Neural cell (in vitro differentiated cells): ENCODE measurements at regions not wholly inside any gene's neighbourhood (a gene's known extent, or its start where the extent isn't known, plus 50 kb on each side); places are given as distances from the start of the nearest gene placed in this dataset.

Source experiments
- CTCF ChIP-seq: fragments of 450-650 bp; IDR thresholded peaks from 2 replicates; pipeline ENCODE4 v1.5.1; 2014; ENCODE audit warnings: antibody characterized with exemption, mild to moderate bottlenecking, moderate library complexity; ENCODE audit not compliant: poor library complexity, severe bottlenecking
- EP300 ChIP-seq: fragments of 450-650 bp; conservative IDR thresholded peaks from 2 replicates; pipeline ENCODE4 v1.6.1; 2014; ENCODE audit warnings: antibody characterized with exemption, mild to moderate bottlenecking, moderate library complexity; ENCODE audit not compliant: poor library complexity, severe bottlenecking
- EZH2 ChIP-seq: fragments of 200-600, 300-800 bp; shearing (Covaris generic), sonication (generic); IDR thresholded peaks from 2 replicates; pipeline ENCODE4 v1.6.1; 2014; ENCODE audit warnings: antibody characterized with exemption, low read length, borderline replicate concordance, mild to moderate bottlenecking; ENCODE audit not compliant: insufficient read depth, poor library complexity, severe bottlenecking
- MXI1 ChIP-seq: fragments of 450-650 bp; conservative IDR thresholded peaks from 2 replicates; pipeline ENCODE4 v1.6.1; 2014; ENCODE audit warnings: antibody characterized with exemption, mild to moderate bottlenecking; ENCODE audit not compliant: poor library complexity, severe bottlenecking
- POLR2AphosphoS5 ChIP-seq: IDR thresholded peaks from 2 replicates; pipeline ENCODE4 v1.6.1; 2012
- RAD21 ChIP-seq: fragments of 450-650 bp; conservative IDR thresholded peaks from 2 replicates; pipeline ENCODE4 v1.6.1; 2014; ENCODE audit warnings: antibody characterized with exemption, mild to moderate bottlenecking, moderate library complexity
- REST ChIP-seq: IDR thresholded peaks from 2 replicates; pipeline ENCODE4 v1.6.1; 2012; ENCODE audit warnings: borderline replicate concordance
- SMC3 ChIP-seq: fragments of 450-650 bp; conservative IDR thresholded peaks from 2 replicates; pipeline ENCODE4 v1.6.1; 2014; ENCODE audit warnings: antibody characterized with exemption, mild to moderate bottlenecking, moderate library complexity; ENCODE audit not compliant: poor library complexity
- TAF1 ChIP-seq: IDR thresholded peaks from 2 replicates; pipeline ENCODE4 v1.6.1; 2012; ENCODE audit warnings: low read depth

- no peak for TF ChIP-seq RAD21
- no peak for TF ChIP-seq CTCF
- TF ChIP-seq POLR2AphosphoS5: no peak
- TF ChIP-seq TAF1: no peak
- TF ChIP-seq EZH2: no peak
- TF ChIP-seq SMC3: no peak
- no peak for TF ChIP-seq EP300
- TF ChIP-seq REST: no peak
- no peak for TF ChIP-seq MXI1
Observed at GRCh38 chr20:12554426-12554825, 454.3 kb upstream of the SPTLC3 start.
